ENCODE measurements at regions not wholly inside any gene's neighbourhood (a gene's known extent, or its start where the extent isn't known, plus 50 kb on each side); places are given as distances from the start of the nearest gene placed in this dataset.

GRCh38 chr7:21367537-21367936 is 60.3 kb upstream of the SP4 start:
- no peak overlapping the region for H3K4me3 ChIP-seq
- H3K9me3 ChIP-seq = no peaks in the 10 kb centered on the region
- no peaks in the 10 kb centered on the region for H3K27me3 ChIP-seq
- DNase-seq (ENCODE audit: extremely low spot score in 2 of 2) = no peak
- no peak for TF ChIP-seq POLR2A (IDR thresholded peaks at IDR 0.05)
- no peak for TF ChIP-seq CTCF (IDR thresholded peaks at IDR 0.05)
- TF ChIP-seq POLR2AphosphoS5 (IDR thresholded peaks at IDR 0.05; ENCODE audit: insufficient read depth in 1 of 2, low read depth in 1 of 2) = no peak
- no peak overlapping the region for H3K27ac ChIP-seq
- H3K4me1 ChIP-seq = no peaks in the 10 kb centered on the region
- intact Hi-C loops (cut with DNase I) = no loop called here
- H3K36me3 ChIP-seq = no peaks in the 10 kb centered on the region

- H3K4me3 ChIP-seq = no peak overlapping the region
- TF ChIP-seq CTCF (IDR thresholded peaks at IDR 0.05) (no peak), POLR2A (IDR thresholded peaks at IDR 0.05) (no peak), POLR2AphosphoS5 (IDR thresholded peaks at IDR 0.05; ENCODE audit: insufficient read depth in 1 of 2, low read depth in 1 of 2) (no peak)
- DNase-seq (ENCODE audit: extremely low spot score in 2 of 2) = no peak
Observed at GRCh38 chr7:21368317-21368716, 59.6 kb upstream of the SP4 start.

GRCh38 chr7:21370283-21370982 is 57.5 kb upstream of the SP4 start:
- Histone ChIP-seq H3K27ac (no peak overlapping the region), H3K9me3 (no peaks in the 10 kb centered on the region), H3K4me1 (no peaks in the 10 kb centered on the region), H3K27me3 (no peaks in the 10 kb centered on the region), H3K36me3 (no peaks in the 10 kb centered on the region), H3K4me3 (no peak overlapping the region)
- DNase-seq (ENCODE audit: extremely low spot score in 2 of 2) = no peak
- intact Hi-C loops (cut with DNase I) = no loop called here
- TF ChIP-seq POLR2AphosphoS5 (IDR thresholded peaks at IDR 0.05; ENCODE audit: insufficient read depth in 1 of 2, low read depth in 1 of 2) (no peak), CTCF (IDR thresholded peaks at IDR 0.05) (no peak), POLR2A (IDR thresholded peaks at IDR 0.05) (no peak)

More at GRCh38 chr7:21368317-21368716, 59.6 kb upstream of the SP4 start:
- H3K36me3 ChIP-seq = no peaks in the 10 kb centered on the region
- H3K27ac ChIP-seq = no peak overlapping the region
- H3K9me3 ChIP-seq = no peaks in the 10 kb centered on the region
- no peaks in the 10 kb centered on the region for H3K4me1 ChIP-seq
- intact Hi-C loops (cut with DNase I) = no loop called here
- H3K27me3 ChIP-seq = no peaks in the 10 kb centered on the region

GRCh38 chr7:21371360-21371759 is 56.5 kb upstream of the SP4 start:
- H3K4me1 ChIP-seq = no peaks in the 10 kb centered on the region
- H3K27ac ChIP-seq = no peak overlapping the region
- no peak overlapping the region for H3K4me3 ChIP-seq
- no peak for DNase-seq (ENCODE audit: extremely low spot score in 2 of 2)
- H3K9me3 ChIP-seq = no peaks in the 10 kb centered on the region
- H3K36me3 ChIP-seq = no peaks in the 10 kb centered on the region
- intact Hi-C loops (cut with DNase I) = no loop called here
- no peak for TF ChIP-seq POLR2AphosphoS5 (IDR thresholded peaks at IDR 0.05; ENCODE audit: insufficient read depth in 1 of 2, low read depth in 1 of 2)
- TF ChIP-seq POLR2A (IDR thresholded peaks at IDR 0.05) = no peak
- no peak for TF ChIP-seq CTCF (IDR thresholded peaks at IDR 0.05)
- H3K27me3 ChIP-seq = no peaks in the 10 kb centered on the region

- Histone ChIP-seq H3K27me3 (no peaks in the 10 kb centered on the region), H3K4me1 (no peaks in the 10 kb centered on the region), H3K9me3 (no peaks in the 10 kb centered on the region), H3K27ac (no peak overlapping the region), H3K36me3 (no peaks in the 10 kb centered on the region), H3K4me3 (no peak overlapping the region)
- no peak for DNase-seq (ENCODE audit: extremely low spot score in 2 of 2)
- TF ChIP-seq POLR2A (IDR thresholded peaks at IDR 0.05) (no peak), POLR2AphosphoS5 (IDR thresholded peaks at IDR 0.05; ENCODE audit: insufficient read depth in 1 of 2, low read depth in 1 of 2) (no peak), CTCF (IDR thresholded peaks at IDR 0.05) (no peak)
- intact Hi-C loops (cut with DNase I) = no loop called here
Observed at GRCh38 chr7:21373031-21373430, 54.9 kb upstream of the SP4 start.
